ENCODE measurements at regions not wholly inside any gene's neighbourhood (a gene's known extent, or its start where the extent isn't known, plus 50 kb on each side); places are given as distances from the start of the nearest gene placed in this dataset.

DNA sequence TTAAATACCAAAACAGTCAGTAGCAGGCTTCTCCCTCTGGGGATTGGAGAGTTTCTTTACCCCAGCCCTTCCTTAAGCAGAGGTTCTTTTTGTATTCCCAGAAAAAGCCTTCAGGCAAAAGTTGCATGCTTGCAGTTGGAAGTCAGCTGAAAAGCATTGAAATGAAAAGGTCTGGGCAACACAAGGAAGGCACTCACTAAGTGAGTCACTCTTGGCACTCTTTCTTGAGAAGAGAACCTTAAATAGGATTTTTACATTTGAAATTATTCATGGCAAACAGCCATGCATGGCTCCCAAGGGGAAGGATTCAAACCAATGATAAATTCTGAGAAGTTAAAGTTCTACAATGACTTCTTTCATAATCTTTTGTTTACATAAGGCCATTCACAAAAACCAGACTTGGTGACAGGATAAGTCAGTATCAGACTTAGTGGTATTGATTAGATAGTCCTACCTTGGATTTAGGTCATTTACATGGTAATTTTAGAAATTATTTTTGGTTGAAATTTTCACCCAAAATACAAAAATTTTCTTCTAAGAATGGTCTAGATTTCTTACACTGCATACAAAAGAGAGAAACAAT lies 2068.9 kb downstream of the PCDH7 start:
- DNase-seq, result no peak

DNA sequence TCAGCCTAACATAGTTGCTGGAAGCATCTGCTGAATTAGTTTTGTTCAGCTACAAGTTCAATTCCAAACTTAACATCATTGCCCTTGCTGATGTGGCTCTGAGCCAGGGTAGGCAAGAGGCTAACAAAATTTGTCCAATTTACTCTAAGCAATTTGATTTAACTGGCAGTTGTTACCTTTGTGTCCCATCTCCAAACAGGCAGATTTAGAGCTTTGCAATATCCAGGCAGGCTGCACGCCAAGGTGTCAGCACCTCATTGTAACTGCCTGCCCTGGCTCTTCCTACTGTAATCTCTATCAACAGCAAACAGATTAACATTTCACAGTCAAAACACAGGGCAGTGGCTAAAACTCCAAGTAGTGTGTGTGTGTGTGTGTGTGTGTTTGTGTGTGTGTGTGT lies 2070.6 kb downstream of the PCDH7 start:
- DNase-seq, result no peak

DNA sequence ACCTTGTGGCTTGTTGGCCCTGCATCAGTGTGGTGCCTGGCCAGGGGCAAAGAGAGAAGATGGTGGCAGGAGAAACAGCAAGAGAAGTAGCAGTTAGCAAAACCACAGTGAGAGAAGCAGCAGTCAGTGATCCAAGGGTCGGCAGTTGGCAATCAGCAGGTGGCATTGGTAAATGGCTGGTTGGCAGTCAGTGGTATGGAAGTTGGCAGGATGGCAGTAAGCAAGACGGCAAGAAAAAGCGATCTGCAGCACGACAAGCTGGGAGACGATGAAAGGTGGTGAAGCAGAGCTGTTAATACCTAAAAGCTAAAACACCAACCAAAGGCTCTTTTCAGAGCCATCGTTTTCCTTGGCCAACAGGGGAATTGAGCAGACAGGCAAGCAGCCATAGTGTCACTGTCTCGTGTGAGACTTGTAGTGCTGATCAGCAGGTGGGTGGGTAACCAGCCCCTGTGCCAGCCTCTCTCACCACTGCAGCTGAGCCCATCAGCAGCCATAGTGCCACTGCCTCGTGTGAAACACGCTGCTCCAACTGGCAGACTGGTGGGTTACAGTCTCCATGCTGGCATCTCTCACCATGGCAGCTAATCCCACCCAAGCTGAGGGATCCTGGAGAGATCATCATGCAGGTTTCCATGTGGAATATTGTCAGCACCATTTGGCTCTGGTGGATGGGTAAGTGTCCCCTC lies 2078.4 kb downstream of the PCDH7 start:
- DNase-seq, result no peak

DNA sequence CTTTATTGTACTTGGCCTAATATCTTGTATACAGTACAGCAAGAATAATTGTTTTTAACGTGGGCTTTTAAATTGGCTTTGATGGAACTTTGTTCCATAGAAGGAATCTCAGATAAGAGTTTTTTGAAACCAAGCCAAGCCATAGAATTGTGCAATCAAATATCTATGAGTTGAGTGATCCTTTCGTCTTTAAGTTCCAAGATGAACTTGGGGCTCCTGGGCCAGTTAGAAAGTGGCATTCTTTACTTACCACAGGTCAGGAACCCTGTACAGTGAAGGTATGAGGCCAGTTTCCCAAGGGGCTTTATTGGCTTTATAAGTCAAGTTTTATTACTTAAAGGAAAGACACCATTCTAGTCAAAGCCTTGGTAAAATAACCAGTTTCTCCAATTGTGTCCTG lies 2104.2 kb downstream of the PCDH7 start:
- DNase-seq, result no peak

DNA sequence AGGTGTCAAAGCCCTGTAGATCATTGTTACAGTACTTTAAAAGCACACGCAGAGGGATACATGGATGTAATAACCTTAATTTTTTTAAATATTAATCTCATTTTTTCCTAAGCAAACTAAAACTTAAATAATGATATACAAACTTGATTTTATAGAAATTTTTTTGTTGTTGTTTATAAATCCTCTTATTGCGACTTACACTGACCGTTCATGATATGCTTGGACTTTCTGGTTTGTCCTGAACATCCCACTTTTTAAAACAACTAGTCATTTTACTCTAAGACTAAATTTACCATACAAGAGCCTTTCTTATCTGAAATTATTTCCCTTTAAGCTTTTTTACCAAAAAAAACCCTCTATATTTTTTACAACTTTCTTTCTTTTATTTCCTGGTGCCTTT lies 2106.0 kb downstream of the PCDH7 start:
- no peak for DNase-seq

DNA sequence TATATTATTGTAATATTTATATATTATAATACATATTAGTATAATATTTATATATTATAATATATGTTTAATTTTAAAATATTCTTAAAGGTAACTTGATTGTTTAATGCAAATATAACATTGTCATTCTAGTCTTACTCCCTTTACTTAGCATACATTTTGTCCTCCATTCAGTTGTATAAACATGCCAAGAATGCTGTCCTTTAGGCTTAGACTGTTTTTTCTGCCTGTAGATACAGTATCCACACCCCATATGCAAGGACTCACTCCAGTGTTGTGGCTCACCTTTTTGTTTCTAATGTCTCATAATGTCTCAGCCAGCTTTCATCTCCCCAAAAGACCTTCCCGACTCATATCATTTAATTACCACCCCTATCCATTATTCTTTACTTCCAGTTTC lies 2110.0 kb downstream of the PCDH7 start:
- DNase-seq, result no peak

DNA sequence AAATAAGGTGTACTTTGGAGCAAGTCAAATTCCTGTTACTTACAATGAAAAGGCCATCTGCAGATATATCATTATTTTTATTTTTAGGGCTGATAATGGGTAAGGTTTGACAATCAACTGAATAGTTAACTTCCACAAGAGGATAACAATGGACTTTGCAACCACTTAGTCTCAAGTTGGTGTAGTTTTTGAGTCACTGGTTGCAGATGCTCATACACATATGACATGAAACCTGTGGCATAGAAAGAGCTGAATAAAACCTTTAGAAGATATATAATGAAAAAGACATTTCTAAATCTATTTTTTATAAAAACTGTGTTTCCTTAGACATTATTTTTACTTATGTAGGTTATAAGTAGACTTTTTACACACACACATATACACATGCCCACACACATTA lies 2110.9 kb downstream of the PCDH7 start:
- DNase-seq, result no peak

DNA sequence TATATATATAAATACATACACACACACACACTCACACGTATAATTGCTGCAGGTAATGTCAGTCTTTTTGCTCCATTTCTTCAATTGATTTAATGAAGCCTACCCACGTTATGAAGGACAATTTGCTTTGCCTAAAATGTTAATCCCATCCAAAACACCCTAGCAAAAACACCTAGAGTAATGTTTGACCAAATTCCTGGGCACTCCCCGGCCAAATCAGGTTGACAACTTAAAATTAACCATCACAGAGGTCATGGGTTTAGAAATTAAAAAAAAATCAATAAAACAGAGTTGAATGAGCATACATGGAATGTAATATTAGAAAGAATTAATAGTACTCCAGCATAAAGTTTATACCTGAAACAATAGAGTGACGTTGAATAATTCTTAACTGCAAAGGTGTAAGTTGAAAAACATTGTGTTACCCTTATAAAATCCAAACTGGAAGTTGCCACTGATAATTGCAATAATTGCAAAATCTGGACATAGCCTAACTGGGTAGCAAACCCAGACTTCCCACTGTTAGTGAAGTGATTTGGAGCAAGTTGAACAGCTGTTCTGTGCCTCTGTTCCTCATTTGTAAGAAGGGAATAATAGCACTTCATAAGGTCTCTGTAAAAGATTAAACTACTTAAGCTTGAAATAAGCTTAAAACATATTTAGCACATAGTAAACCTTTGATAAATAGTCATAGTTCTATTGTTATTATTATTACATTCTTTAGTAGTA lies 2120.5 kb downstream of the PCDH7 start:
- DNase-seq, result no peak

DNA sequence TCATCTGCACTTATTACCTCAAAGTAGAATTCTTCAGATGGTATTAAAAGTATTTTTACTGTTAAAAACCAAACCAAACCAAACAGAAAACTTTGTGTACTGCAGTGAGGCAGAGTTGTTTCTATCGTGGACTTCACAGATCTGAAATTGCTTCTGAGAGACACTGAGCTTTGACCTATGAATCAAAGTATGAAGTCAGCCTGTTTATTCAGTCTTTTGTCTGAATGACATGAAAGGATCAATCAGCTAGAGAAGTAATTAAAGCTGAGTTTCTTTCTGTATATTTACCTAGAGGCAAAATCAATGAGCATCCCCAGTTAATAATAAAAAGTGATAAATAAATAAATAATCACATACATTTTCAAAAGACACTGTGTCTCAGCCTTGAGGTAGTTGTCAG lies 2121.0 kb downstream of the PCDH7 start:
- no peak for DNase-seq

DNA sequence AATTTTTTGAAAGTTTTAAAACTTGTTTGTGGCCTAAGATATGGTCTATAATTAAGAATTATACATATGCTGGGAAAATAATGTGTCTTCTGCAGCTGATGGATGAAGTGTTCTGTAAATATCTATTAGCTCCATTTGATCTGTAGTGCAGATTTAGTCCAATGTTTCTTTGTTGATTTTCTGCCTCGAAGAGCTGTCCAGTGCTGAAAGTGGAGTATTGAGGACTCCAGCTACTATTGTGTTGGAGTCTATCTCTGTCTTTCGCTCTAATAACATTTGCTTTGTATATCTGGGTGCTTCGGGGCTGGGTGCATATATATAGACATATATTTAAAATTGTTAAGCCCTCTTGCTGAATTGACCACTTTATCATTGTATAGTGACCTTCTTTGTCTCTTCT lies 2127.3 kb downstream of the PCDH7 start:
- DNase-seq, result no peak

DNA sequence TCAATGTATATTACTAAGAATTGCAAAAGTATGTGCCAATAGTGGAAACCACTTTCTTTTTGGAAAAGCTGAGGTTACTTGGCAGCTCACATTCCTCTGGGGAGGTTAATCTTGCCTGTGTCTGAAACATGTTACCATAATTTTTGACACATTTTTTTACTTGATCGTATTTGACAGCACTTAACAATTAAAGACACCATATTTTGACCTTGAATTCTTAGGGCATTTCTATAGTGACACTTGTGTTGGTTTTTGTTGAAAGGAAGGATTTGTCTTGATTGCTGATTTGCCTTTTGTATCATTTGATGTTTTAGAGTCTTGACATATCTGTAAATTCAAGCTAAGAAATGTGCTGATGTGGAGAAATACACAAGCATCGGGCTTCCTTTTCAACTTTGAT lies 2135.5 kb downstream of the PCDH7 start:
- no peak for DNase-seq

DNA sequence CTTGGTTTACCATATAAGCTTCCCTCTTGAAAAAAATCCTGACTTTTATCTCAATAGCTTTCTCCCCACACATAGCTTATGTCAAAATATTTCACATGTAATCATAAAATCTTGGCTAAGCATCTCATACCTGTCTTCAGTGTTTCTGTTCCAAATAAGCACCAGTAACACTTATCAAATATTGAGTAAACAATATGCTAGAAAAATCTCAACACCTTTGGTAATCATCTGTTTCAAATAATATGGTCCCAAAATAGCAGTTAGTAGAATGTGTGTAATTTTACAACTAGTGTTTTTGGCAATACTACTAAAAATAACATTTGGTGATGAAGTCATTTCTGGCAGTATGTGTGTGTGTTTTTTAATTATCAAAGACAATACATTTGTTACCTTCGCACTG lies 2138.2 kb downstream of the PCDH7 start:
- DNase-seq, result no peak

DNA sequence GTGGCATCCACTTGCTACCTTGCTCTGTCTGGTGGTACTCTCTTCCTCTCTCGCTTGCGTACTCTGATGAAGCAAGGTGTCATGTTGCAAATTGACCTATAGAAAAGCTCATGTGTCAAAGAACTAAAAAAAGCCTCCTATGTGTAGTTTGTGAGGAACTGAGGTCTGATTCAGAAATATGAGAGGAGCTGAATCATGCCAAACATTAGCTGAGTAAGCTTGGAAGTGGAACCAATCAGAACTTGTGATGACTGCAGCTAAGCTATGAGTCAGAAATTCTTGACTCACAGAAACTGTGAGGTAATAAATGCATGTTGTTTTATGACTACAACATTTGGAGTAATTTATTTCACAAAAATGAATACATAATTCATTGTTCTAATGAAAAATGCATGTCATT lies 2138.8 kb downstream of the PCDH7 start:
- no peak for DNase-seq

DNA sequence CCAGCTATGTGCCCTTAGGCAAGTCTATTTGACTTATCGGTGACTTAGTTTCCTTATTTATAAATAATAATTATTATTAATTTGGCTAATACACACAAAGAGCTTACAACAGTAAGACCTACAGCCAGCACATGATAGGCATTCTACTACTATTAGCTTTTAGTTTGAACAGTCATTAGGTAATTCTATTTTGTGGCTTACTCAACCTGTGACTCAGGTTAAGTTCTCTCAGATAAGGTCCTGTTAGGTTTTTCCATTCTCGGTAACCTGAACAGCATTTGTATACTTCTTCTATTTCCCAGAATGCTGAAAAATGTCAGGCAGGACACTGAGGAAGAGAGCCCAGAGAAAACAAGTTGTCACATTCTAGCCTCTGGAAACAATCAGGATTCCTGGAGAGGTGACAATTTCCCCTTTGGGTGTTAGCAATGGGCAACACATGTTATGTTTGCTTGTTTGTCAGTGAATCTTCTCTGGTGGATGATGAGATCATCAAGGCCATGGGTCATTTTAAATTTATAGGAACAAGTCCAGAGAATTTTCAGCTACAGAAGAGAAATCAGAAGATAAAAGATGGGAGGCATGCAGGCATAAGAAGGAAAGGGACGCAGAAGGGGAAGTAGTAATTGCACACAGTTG lies 2144.7 kb downstream of the PCDH7 start:
- DNase-seq, result no peak

DNA sequence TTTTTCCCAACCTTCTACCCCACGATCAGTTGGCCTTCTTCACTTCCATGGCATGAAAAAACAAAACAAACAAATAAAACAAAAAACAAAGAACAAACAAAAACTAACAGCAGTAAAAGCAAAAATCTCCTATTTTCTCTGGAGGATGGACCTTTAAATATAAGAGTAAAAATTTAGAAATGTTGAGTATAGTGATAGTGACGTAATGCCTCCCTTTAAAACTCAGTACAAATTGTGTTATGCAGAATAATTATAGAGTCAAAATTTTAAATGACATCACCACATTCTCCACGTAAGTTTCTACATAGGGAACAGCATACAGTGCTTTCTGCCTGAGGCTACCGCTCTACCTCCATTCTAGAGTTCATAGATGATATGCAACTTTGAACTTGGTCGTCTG lies 2156.4 kb downstream of the PCDH7 start:
- DNase-seq, result no peak

DNA sequence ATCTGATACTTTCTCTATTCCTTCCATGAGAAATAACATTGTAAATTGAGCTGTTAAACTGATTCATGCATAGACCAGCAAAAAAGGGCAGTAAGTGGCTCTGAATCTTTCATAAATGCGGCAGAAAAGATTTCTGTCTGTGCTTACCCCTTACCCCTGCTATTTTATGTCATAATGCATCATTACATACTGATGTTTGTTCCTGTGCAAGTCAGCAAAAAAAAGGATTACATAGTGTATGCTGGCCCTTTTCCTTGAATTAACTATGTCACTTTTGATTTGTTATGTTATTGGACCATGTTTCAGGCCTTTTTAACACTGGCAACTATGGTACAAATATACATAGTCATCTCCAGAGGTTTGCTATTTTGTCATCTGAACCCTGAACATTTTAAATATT lies 2159.7 kb downstream of the PCDH7 start:
- no peak for DNase-seq

DNA sequence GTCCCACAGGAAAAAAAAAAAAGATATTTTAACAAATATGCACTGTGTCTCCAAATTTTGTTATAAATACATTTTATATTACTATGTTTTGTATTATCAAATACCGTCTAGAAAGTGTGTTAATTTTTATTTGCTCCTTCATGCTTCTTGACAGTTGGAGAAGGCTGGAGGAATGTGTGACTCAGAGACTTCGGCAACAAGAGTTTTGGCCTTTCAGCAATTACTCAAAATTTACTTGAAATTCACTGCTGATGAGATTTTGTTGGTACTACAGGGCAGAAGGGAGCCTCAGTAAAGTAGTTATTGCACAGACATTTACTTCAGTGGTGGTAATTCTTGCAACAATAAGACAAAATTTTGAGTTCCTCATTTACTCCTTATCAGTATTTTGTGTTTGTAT lies 2164.0 kb downstream of the PCDH7 start:
- no peak for DNase-seq

DNA sequence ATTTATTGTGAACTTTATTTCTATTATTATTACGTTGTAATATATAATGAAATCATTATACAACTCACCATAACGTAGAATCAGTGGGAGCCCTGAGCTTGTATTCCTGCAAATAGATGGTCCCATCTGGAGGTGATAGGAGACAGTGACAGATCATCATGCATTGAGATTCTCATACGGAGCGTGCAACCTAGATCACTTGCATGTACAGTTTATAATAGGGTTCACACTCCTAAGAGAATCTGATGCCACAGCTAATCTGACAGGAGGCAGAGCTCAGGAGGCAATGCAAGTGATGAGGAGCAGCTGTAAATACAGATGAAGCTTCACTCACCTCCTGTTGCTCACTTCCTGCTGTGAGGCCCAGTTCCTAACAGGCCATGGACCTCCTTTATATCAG lies 2170.2 kb downstream of the PCDH7 start:
- DNase-seq, result no peak

DNA sequence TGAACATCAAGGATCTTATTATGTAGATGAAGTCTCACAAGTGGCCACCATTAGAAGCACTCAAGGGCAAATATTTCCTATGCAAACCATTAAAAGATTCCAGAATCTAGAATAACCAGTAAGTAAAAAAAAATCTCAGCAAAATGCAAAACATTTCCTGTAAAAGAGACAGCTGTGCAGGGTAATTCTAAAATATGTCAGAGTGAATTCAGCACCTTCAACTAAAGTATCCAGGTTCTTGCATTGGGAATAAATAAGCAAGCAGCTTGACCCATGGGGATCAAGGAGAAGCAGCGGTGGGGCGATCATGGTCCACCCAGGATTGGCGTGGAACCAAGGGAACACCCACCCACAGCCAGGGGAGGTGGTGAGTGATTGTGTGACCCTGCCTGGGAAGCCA lies 2188.9 kb downstream of the PCDH7 start:
- DNase-seq, result no peak

DNA sequence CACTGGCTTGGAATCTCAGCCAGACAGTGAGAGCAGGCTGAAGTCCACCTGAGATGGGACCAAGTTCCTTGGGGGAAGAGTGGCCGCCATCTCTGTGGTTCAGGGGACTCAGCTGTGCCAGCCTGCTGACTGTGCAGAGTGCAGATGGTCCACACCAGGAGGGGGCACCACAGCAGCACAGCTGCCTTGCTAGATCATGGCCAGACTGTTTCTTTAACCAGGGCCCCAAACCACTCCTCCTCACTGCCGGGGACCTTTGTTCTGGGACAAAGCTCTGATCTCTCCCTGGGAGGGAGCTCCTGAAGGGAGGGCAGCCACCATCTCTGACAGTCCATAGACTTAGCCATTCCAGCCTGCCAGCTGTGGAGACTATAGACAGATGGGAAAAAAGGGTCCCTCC lies 2189.6 kb downstream of the PCDH7 start:
- DNase-seq, result no peak

DNA sequence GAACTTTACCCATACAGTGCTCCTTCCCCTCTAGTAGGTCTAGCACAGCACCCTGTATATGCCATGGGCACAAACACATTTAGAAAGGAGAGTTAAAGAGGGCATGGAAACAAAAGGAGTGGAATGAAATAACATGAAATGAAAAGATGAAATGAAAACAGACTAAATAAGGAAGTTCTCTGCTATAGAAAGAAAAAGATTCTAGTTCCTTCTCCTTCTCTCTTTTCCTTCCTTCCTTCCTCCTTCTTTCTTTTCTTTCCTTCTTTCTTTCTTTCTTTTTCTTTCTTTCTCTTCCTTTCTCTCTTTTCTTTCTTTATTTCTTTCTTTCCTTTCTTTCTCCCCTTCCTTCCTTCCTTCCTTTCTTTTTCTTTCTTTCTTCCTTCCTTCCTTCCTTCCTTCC lies 2197.4 kb downstream of the PCDH7 start:
- no peak for DNase-seq

DNA sequence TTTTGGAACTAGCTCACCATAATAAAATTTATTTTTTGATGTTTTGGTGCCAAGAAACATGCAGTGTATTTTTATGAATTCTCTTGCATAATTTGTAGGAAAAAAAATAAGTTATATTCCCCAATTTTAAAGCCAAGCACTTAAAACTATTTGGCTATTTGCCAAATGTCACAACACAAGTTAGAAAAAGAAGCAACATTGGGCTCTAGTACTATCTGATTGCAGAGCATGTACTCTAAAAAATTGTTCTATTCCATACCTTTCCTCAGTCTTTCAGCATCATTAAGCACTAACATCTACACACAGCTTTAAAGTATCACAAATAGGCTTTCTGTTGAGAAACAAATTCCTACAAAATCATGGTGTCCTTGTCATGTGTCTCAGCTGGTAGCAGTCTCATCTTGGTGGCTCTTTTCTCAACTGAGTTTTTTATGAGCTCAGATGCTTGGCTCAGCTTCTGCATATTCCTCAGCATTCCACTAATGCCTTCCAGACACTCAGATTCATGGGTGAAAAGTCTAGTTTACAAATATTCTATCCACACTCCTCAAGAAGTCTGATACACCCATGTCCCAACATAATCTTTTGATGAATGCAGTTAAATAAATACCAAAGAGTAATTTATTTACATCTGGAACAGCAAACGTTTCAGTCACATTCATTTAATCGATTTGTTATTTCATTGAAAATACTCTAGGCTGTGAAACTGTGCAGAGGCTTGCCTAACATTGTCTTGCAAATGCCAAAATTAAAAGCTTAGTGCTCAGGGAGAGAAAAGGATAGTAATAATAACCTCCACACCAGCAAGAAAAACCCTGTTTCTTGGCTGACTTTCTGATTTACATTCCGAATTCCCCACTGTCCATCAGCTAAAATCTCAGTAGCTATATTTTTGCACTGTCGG lies 2209.9 kb downstream of the PCDH7 start:
- no peak for DNase-seq

DNA sequence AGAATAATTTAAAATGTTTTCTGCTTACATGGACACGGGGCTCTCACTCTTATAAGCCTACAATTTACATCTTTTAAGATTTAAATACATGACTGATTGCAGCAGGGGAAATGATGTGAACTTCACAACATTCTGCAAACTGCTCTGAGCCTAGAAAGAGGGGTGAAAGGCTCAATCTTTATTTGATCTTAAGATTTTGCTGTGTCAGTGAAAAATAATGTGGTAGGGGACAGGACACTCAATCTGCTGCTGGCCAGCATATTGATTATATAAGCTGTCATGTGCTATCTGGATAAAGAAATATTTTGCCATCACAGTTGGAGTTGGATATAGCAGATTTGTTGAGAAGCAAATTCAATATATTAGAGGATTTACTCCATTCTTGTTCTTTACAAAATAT lies 2210.5 kb downstream of the PCDH7 start:
- DNase-seq, result no peak

All from right forelimb (tissue), 1 donor.